Mucosa of stomach (tissue), 1 donor: ENCODE measurements at regions not wholly inside any gene's neighbourhood (a gene's known extent, or its start where the extent isn't known, plus 50 kb on each side); places are given as distances from the start of the nearest gene placed in this dataset.
"Not testable (repeated sequence)": the region's sequence is repeated elsewhere in the genome, so short reads cannot be mapped to it uniquely, and the experiment has no call there.

Source experiments
- H3K27me3 ChIP-seq: one replicate; pipeline ENCODE4 v1.7.0; 2013; ENCODE audit warnings: mild to moderate bottlenecking, low read length; ENCODE audit not compliant: control insufficient read depth, insufficient read depth
- H3K36me3 ChIP-seq: one replicate; pipeline ENCODE4 v1.7.0; 2013; ENCODE audit warnings: low read length; ENCODE audit not compliant: control insufficient read depth, insufficient read depth
- H3K4me1 ChIP-seq: one replicate; pipeline ENCODE4 v1.7.0; 2013; ENCODE audit warnings: mild to moderate bottlenecking, low read length; ENCODE audit not compliant: control insufficient read depth, insufficient read depth
- H3K4me3 ChIP-seq: one replicate; pipeline ENCODE4 v1.7.0; 2013; ENCODE audit warnings: low read length
- H3K9ac ChIP-seq: one replicate; pipeline ENCODE4 v1.7.0; 2013; ENCODE audit warnings: mild to moderate bottlenecking, low read length, moderate library complexity
- H3K9me3 ChIP-seq: one replicate; pipeline ENCODE4 v1.7.0; 2013; ENCODE audit warnings: mild to moderate bottlenecking, low read length, moderate library complexity; ENCODE audit not compliant: control insufficient read depth
- donor health status: Pancreatic carcinoma.

DNA sequence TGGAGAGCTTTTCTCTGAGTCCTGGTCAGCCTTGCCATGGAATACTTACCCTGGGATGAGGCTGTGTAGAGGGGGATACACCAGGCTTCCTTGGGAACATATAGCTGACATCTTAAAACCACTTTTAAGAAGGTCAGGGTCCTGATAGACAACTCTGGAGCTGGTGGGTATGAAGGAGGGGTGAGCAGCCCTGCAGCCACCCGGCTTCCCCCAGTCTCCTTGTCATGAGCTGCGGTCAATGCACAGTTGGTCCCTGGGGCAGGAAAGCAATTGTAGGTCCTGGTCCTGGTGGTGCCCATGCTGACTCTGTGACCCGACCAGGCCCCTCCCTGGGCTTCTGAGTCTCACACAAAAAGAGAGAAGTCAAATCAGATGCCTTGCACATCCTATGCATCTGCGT lies 63.6 kb downstream of the MRPL36 start:
- Histone ChIP-seq H3K4me1 (no peaks in the 10 kb centered on the region), H3K36me3 (no peaks in the 10 kb centered on the region), H3K27me3 (no peaks in the 10 kb centered on the region), H3K9me3 (no peaks in the 10 kb centered on the region), H3K4me3 (no peak overlapping the region), H3K9ac (no peak overlapping the region)

DNA sequence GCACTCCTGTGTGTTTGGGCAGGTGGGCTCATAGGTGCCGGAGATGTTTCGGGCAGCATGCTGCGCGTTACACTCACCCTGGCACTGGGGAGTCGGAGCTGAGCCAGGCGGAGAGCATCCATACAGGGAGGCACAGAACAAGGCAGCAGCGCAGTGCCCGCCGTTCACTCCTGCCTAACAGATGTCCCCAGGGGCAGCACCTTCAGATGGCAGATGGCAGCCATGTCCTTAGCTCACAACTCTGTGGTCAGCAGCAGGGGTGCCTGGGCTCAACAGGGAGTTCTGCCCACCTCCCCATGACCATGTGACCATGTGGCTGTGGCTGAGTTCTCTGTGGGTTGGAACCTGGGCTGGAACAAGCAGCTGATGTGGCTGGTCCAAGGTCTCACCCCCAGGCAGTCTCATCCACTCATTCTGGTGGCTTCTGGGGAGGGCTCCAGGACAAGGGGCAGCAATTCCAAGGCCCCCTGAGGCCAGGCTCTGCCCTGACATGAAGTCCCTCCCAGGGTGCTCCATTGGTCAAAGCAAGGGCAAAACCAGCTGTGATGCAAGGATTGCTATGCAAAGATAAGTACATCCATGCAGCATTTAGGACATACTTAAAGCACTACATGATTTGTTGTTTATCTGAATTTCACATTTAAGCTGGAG lies 64.2 kb downstream of the MRPL36 start:
- H3K27me3 ChIP-seq, result peaks cover 3% of the 10 kb centered on the region

DNA sequence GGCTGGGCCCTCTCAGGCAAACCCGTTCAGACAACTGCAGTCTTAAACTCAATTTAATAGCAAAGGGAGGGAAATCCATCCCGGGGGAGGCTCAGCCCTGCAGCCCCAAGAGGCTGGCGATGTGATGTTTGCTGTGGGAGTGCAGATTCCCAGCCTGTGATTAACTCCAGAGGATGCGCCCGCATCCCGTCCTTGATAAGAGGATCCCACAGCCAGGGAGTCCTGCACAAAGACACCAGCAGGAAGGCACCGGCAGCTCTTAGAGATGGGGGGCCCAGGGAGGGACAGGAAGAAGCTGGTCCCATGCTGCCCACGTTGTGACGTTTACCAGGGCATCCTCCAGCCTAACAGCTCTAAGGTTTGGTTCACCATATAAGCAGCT lies 64.7 kb downstream of the MRPL36 start:
- H3K9ac ChIP-seq, result no peak overlapping the region
- H3K4me3 ChIP-seq, result no peak overlapping the region
- peaks cover 3% of the 10 kb centered on the region for H3K27me3 ChIP-seq
- H3K36me3 ChIP-seq, result no peaks in the 10 kb centered on the region
- no peaks in the 10 kb centered on the region for H3K4me1 ChIP-seq
- H3K9me3 ChIP-seq, result no peaks in the 10 kb centered on the region

More for the DNA sequence above, 64.2 kb downstream of the MRPL36 start:
- no peaks in the 10 kb centered on the region for H3K36me3 ChIP-seq
- H3K4me1 ChIP-seq, result no peaks in the 10 kb centered on the region
- no peak overlapping the region for H3K4me3 ChIP-seq
- H3K9ac ChIP-seq, result no peak overlapping the region
- H3K9me3 ChIP-seq, result no peaks in the 10 kb centered on the region

DNA sequence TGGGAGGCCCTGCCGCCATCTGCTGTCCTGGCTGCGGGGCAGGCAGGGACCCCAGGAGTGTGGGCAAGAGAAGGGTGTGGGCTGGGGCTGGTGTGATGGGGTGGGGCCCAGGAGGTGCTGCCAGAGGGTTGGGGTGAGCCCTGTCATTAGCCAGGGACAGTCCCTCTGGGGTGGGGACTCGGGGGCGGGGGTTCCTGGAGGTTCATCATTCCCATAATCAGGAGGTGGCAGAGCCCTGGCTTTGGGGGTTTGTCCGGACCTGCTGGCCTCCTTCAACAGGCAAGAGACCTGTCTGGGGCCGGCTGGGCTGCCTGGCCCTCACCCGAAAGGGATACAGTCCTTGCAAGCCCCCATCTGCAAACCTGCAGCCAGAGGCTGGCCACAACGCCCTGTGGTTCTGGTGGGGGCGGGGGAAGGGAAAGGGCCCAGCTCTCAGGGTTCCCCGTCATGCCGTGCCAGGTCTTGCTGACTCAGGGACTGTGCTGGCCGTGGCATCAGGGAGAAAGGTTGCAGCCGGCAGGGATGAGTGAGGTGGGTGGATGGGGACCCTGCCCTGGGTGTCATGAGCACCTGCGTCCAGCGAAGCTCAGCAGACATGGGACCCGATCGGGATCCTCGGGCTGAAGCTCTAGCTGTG lies 65.2 kb downstream of the MRPL36 start:
- no peaks in the 10 kb centered on the region for H3K9me3 ChIP-seq
- no peak overlapping the region for H3K9ac ChIP-seq
- no peak overlapping the region for H3K4me3 ChIP-seq
- H3K27me3 ChIP-seq, result peaks cover 3% of the 10 kb centered on the region
- H3K36me3 ChIP-seq, result no peaks in the 10 kb centered on the region
- H3K4me1 ChIP-seq, result no peaks in the 10 kb centered on the region

DNA sequence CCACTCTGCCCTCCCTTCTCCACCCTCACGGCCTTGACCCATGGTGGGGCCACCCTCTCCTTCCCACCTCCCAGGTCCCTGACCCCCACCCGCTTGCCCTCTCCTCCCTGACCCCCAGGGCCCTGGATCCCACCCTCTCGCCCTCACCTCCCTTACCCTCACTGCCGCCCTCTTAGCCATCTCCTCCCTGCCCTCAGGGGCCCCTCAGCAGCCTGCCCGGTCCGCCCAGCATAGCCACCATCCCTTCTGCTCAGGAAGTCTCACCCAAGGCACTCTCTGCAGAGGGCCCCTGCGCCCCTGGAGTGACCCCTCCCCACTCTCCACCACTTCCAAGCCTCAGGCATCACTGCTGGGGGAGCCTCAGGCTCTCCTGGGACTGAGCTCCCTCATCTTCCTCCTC lies 66.3 kb downstream of the MRPL36 start:
- H3K36me3 ChIP-seq, result no peaks in the 10 kb centered on the region
- no peaks in the 10 kb centered on the region for H3K9me3 ChIP-seq
- H3K27me3 ChIP-seq, result peaks cover 3% of the 10 kb centered on the region
- no peak overlapping the region for H3K9ac ChIP-seq
- no peak overlapping the region for H3K4me3 ChIP-seq
- no peaks in the 10 kb centered on the region for H3K4me1 ChIP-seq

DNA sequence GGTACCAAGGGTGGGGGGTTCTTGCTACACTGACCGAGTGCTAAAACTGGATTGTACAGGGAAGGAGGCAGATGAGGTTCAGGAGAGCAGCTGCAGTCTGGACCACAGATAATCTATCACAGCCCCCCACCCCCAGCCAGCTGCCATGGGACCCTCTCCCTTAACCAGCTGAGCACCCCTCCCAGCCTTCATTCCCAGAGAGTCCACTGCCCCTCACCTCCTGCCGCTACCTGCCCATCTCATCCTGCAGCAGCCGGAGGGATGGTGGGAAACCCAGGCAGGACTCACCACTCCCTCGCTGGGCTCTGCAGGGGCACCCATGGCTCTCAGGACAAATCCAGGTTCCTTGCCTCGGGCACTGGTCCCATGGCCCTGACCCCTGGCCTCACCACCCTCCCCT lies 66.7 kb downstream of the MRPL36 start:
- Histone ChIP-seq H3K4me3 (no peak overlapping the region), H3K27me3 (peaks cover 3% of the 10 kb centered on the region), H3K9me3 (no peaks in the 10 kb centered on the region)

DNA sequence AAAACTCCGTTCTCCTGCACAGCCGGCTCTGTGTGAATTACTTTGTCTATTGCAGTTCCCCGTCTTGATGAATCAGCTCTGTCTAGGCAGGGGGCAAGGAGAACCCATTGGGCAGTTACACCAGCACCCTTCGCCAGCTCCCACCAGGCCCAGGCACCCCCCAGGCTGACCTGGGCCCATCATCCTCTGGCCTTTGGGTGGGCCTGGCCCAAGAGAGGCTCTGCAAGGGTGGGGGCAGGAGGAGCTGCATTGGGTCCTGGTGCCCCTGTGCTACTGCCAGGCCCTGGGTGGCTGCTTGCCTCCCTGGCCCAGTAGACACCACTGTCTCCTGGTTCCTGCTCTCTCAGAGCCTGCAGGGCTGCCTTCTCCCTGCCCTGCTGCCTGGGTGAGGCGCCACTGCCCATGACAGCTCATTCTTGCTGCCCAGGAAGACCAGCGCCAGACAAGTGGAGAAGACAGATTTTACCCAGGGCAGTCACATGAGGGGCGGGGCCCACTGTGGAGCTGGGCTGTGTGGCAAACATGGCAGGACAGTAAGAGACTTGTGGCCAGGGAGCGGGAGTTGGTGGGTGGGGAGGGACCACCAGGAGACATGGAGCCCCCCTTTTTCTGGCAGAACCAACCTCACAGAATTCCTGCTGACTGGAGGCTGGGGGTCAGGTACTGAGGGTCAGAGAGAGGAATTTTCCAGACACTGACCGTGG lies 67.2 kb downstream of the MRPL36 start:
- Histone ChIP-seq H3K27me3 (peaks cover 3% of the 10 kb centered on the region), H3K36me3 (no peaks in the 10 kb centered on the region), H3K9ac (no peak overlapping the region), H3K4me1 (no peaks in the 10 kb centered on the region), H3K4me3 (no peak overlapping the region), H3K9me3 (no peaks in the 10 kb centered on the region)

More for the DNA sequence above, 66.7 kb downstream of the MRPL36 start:
- H3K9ac ChIP-seq, result no peak overlapping the region
- H3K4me1 ChIP-seq, result no peaks in the 10 kb centered on the region
- H3K36me3 ChIP-seq, result no peaks in the 10 kb centered on the region

DNA sequence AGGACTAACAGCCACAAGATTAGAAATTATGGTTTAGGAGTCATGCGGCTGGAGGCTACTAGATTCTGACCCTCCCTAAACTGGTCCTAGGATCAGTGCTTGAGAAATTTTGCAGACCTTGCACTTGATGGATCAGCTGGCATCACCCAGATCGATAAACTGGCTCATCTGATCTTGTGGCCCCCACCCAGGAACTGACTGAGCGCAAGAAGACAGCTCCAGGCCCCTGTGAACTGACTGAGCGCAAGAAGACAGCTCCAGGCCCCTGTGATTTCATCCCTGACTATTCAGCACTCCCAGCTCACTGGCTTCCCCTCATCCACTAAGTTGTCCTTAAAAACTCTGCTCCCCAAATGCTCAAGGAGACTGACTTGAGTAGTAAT lies 67.8 kb downstream of the MRPL36 start:
- H3K4me1 ChIP-seq, H3K9me3 ChIP-seq, H3K4me3 ChIP-seq, H3K36me3 ChIP-seq, H3K27me3 ChIP-seq, H3K9ac ChIP-seq: not testable (repeated sequence)

DNA sequence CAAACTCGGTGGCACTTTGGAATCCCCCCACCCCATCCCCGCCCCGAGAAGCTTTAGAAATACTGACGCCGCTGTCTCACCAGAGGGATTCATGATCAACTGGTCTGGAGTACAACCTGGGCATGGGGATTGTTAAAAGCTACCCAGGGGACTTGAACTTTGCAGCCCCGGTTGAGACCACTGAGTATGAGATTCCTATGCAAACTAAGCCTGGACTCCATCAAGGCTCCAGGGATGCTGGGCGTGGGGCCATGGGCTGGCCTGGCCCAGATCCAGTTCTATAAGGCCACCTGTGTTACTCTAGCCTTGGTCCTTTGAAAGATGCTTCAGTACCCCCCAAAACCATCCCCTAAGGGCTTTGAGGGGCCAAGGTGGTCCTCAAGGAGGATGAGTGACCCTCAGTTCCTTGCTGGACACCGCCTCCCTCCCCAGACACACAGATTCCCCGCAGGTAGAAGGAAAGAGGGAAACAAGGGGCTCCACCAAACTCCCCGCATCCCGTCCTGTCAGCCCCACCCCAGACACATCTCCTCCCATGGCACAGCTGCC lies 68.5 kb downstream of the MRPL36 start:
- no peaks in the 10 kb centered on the region for H3K9me3 ChIP-seq
- no peaks in the 10 kb centered on the region for H3K36me3 ChIP-seq
- no peak overlapping the region for H3K4me3 ChIP-seq
- H3K9ac ChIP-seq, result no peak overlapping the region
- H3K4me1 ChIP-seq, result no peaks in the 10 kb centered on the region
- H3K27me3 ChIP-seq, result peaks cover 7% of the 10 kb centered on the region

DNA sequence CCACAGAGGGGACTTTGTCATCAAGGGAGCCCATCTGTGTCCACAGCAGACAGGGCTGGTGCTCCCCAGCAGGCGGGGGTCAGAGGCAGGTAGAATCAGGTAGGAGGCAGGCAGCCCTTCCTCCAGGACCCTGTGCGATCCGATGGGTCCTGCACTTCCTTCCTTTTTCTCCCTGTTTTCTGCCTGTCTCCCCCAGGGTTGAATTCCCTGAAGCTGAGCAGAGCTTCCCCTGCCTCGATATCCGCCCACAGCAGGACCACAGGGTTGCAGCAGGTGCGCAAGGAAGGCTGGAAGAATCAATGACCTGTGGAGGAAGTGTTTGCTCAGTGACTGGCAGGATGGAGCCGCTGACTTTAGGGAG lies 69.2 kb downstream of the MRPL36 start:
- Histone ChIP-seq H3K4me1 (peaks cover 3% of the 10 kb centered on the region), H3K36me3 (no peaks in the 10 kb centered on the region), H3K4me3 (no peak overlapping the region), H3K9ac (no peak overlapping the region), H3K27me3 (peaks cover 13% of the 10 kb centered on the region), H3K9me3 (no peaks in the 10 kb centered on the region)

DNA sequence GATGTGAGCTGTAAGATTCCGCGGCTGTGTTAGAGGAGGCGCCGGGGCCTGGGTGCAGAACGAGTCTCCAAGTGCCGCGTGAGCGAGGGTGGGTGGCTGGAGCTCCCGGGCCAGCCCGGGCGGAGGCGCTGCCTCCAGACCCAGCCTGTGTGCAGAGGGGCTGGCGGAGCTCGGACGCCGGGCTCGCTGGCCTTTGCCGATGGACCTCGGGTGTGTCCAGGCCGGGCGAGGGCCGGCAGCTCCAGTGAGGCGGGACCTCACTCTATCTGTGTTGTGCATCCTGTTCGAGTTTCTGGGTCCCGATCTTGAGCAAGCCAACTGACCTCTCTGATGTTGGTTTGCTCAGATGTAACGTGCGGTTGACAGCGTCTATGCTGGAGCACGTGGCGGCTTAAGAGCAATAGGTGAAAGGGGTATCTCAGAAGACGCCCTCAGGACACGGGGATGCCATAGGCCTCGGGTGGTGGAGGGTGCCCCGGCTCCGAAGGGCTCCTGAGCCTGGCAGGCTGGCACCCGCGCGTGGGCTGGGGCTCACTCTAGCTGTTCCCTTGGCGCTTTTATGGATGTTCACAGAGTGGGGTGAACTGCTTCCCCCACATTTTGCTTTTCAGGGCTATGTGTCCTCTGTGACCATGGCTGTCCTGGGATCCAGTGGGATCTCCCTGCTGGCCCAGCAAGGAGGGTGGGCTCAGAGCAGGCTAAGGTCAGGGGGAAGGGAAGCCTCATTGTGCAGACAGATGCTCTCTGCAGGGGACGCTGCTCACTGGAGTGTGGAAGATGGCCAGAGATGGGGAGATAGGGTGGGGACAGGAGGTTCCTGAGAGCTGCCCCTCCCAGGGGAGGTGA lies 69.8 kb downstream of the MRPL36 start:
- Histone ChIP-seq H3K27me3 (peaks cover 13% of the 10 kb centered on the region), H3K4me3 (no peak overlapping the region), H3K4me1 (peaks cover 3% of the 10 kb centered on the region), H3K36me3 (no peaks in the 10 kb centered on the region), H3K9me3 (no peaks in the 10 kb centered on the region), H3K9ac (no peak overlapping the region)

DNA sequence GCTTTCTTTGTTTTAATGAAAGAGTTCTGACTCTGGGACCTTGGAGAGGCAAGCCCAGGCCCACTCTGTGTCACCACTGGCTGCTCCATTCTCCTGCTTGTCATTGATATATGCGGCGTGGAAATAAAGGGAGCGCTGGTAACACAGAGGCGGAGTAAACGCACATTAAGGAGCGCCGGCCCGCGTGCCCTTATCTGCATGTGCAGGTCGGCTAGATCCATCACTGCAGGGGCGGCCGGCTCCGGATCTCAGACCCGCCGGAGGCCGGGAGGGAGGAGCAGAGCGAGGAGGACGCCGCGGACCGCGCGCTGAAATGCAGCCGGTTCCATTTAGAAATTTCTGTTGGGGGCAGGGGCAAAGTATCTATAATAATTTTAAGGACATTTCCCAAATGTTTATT lies 70.8 kb downstream of the MRPL36 start:
- H3K4me1 ChIP-seq, result peaks cover 3% of the 10 kb centered on the region
- peaks cover 13% of the 10 kb centered on the region for H3K27me3 ChIP-seq
- no peak overlapping the region for H3K9ac ChIP-seq
- no peak overlapping the region for H3K4me3 ChIP-seq
- no peaks in the 10 kb centered on the region for H3K36me3 ChIP-seq
- H3K9me3 ChIP-seq, result no peaks in the 10 kb centered on the region
